Esophagus muscularis mucosa (tissue), 4 donors: ENCODE measurements at regions not wholly inside any gene's neighbourhood (a gene's known extent, or its start where the extent isn't known, plus 50 kb on each side); places are given as distances from the start of the nearest gene placed in this dataset.

ENCODE experiments used
- DNase-seq: peaks from one replicate; pipeline ENCODE4 v3.0.0-alpha.2; 2017; ENCODE audit errors: extremely low spot score
- H3K27ac ChIP-seq, 4 donors: fragments of 200-600 bp; sonication (generic); replicated peaks in 1 of 4; 1 replicate in 3 of 4; 2 replicates in 1 of 4; pipeline ENCODE4 v1.5.1; 2016 to 2019; ENCODE audit warnings: mild to moderate bottlenecking in 1 of 4
- H3K27me3 ChIP-seq, 4 donors: fragments of 200-600 bp; sonication (generic); one replicate each; pipeline versions ENCODE4 v1.5.1 to v1.6.0; 2016 to 2019
- H3K36me3 ChIP-seq, 4 donors: fragments of 200-600 bp; sonication (generic); one replicate each; pipeline ENCODE4 v1.5.1; 2016 to 2019
- H3K4me1 ChIP-seq, 4 donors: fragments of 200-600 bp; sonication (generic); one replicate each; pipeline ENCODE4 v1.5.1; 2016 to 2019
- H3K4me3 ChIP-seq, 4 donors: fragments of 200-600 bp; sonication (generic); 1 replicate in 2 of 4; 2 replicates in 2 of 4; pipeline ENCODE4 v1.5.1; 2016 to 2019; ENCODE audit warnings: mild to moderate bottlenecking in 4 of 4, moderate library complexity in 1 of 4
- H3K9me3 ChIP-seq, 4 donors: fragments of 200-600 bp; sonication (generic); 1 replicate in 3 of 4; 2 replicates in 1 of 4; pipeline ENCODE4 v1.5.1; 2016 to 2019
- EP300 ChIP-seq: sonication (generic); formaldehyde crosslinking; IDR thresholded peaks from one replicate; pipeline ENCODE4 v1.6.1; 2017; ENCODE audit warnings: antibody characterized with exemption
- POLR2A ChIP-seq: fragments of 450-650 bp; IDR thresholded peaks from one replicate; pipeline ENCODE4 v1.6.1; 2017; ENCODE audit warnings: antibody characterized with exemption, moderate library complexity, mild to moderate bottlenecking, low read depth
- POLR2AphosphoS5 ChIP-seq, 2 donors: sonication (generic); formaldehyde crosslinking; IDR thresholded peaks; one replicate each; pipeline ENCODE4 v1.6.1; 2017; ENCODE audit warnings: antibody characterized with exemption in 2 of 2
- WGBS: methylation state at CpG from one replicate; pipeline ENCODE4 v1.1.5; 2018; 5-methylcytosine and 5-hydroxymethylcytosine counted together
- intact Hi-C: fragments of 100-400 bp; cut with DNase I; formaldehyde crosslinking; loops from one replicate; pipeline ENCODE4 v1.15.1; 2023
- TF ChIP-seq, protein P1 (sequence below), 3 experiments: fragments of 200-600 bp in 2 of 3; fragments of 450-650 bp in 1 of 3; sonication (generic) in 2 of 3; IDR thresholded peaks; one replicate each; pipeline ENCODE4 v1.5.1; 2017 to 2019; ENCODE audit warnings: antibody characterized with exemption in 3 of 3, mild to moderate bottlenecking in 2 of 3, moderate library complexity in 1 of 3

DNA sequence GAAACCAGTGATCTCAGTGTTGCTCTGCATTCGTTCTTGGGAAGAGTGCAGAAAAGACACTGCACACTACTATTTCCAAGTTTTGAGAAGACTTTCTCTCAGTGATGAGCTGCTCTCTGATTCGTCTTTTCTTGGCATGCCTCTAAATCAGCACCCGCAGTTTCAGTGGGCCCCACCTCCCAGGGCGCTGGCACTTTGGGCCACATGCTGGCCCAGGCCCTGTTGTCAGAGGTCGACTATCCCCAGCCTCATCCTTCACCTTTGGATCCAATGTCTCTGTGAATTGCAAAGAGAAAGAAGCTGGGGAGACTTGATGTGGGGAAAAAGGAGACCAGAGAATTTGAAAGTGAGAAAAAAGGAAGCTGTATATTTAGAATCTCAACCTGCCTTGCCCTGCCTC is 644.1 kb upstream of the PITX2 start:
- TF ChIP-seq, protein P1, sequence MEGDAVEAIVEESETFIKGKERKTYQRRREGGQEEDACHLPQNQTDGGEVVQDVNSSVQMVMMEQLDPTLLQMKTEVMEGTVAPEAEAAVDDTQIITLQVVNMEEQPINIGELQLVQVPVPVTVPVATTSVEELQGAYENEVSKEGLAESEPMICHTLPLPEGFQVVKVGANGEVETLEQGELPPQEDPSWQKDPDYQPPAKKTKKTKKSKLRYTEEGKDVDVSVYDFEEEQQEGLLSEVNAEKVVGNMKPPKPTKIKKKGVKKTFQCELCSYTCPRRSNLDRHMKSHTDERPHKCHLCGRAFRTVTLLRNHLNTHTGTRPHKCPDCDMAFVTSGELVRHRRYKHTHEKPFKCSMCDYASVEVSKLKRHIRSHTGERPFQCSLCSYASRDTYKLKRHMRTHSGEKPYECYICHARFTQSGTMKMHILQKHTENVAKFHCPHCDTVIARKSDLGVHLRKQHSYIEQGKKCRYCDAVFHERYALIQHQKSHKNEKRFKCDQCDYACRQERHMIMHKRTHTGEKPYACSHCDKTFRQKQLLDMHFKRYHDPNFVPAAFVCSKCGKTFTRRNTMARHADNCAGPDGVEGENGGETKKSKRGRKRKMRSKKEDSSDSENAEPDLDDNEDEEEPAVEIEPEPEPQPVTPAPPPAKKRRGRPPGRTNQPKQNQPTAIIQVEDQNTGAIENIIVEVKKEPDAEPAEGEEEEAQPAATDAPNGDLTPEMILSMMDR (IDR thresholded peaks at IDR 0.05), result no peak
- no peak for TF ChIP-seq POLR2AphosphoS5 (IDR thresholded peaks at IDR 0.05)
- no peak for TF ChIP-seq POLR2A
- no peak for TF ChIP-seq EP300
- no peak overlapping the region for H3K4me3 ChIP-seq
- H3K27ac ChIP-seq, result no peak overlapping the region
- intact Hi-C loops, result no loop called here
- H3K9me3 ChIP-seq, result no peaks in the 10 kb centered on the region
- H3K27me3 ChIP-seq, result no peaks in the 10 kb centered on the region
- H3K36me3 ChIP-seq, result no peaks in the 10 kb centered on the region
- peaks cover 0 to 10% (median 4%) of the 10 kb centered on the region in 4 donors for H3K4me1 ChIP-seq
- 70% methylated on average over 5 of the region's 5 CpGs for WGBS
- no peak for DNase-seq

DNA sequence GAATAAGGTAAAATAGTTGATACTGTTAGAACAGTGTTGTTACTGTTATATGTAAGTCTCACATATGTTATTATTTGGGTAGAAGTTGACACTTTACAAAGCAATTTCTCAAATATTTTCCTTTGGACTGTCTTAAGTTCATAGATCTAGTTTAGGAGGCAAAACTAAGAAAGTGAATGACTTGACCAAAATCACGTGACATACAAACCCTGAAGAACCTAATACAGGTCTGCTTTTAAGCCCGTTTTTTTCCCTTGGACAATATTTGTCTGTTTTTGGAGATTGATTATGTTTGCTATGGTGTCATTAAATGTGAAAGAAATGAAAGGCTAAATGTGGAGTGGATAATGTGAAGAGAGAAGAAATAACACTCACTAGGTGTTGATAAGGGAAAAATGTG is 644.9 kb upstream of the PITX2 start:
- peaks cover 0 to 10% (median 4%) of the 10 kb centered on the region in 4 donors for H3K4me1 ChIP-seq
- no peaks in the 10 kb centered on the region for H3K9me3 ChIP-seq
- H3K27me3 ChIP-seq, result no peaks in the 10 kb centered on the region
- DNase-seq, result no peak
- no peak overlapping the region for H3K27ac ChIP-seq
- H3K4me3 ChIP-seq, result no peak overlapping the region
- TF ChIP-seq POLR2AphosphoS5 (IDR thresholded peaks at IDR 0.05) (no peak), POLR2A (no peak), EP300 (no peak)
- TF ChIP-seq, protein P1 (IDR thresholded peaks at IDR 0.05), result no peak
- H3K36me3 ChIP-seq, result no peaks in the 10 kb centered on the region
- intact Hi-C loops, result no loop called here
- 85% methylated on average over 2 of the region's 2 CpGs for WGBS

DNA sequence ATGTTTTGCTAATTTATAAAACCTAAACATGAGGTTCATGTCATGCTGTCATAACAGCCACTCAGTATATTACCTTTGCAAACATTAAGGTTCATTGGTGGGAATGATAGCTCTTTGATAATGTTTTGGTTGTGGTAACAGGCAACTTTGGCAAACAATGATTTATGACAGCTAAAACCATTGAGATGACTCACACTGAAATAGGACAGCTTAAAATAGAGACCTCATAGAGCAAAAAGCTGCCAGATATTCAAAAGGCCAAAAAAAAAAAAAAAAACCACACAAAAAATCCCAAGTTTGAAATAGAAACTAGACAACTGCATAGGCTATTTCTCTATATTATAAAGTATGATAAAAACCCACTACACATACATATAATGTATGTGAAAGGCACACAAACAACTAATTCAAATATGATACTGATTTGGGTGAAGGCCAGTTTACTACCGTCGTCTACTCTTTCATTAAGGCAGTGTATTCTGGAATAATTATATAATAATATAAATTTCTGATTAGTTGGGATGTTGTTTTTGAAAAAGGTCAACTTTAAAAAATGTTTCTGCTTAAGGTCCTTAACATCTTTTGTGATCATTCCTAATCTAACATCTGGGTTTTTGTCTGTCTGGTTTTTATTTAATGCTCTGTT is 646.0 kb upstream of the PITX2 start:
- no peak overlapping the region for H3K27ac ChIP-seq
- H3K9me3 ChIP-seq, result no peaks in the 10 kb centered on the region
- no peak for DNase-seq
- H3K4me3 ChIP-seq, result no peak overlapping the region
- H3K4me1 ChIP-seq, result peaks cover 0 to 10% (median 4%) of the 10 kb centered on the region in 4 donors
- H3K36me3 ChIP-seq, result no peaks in the 10 kb centered on the region
- 26% methylated on average over 2 of the region's 2 CpGs for WGBS
- no peaks in the 10 kb centered on the region for H3K27me3 ChIP-seq
- TF ChIP-seq POLR2AphosphoS5 (IDR thresholded peaks at IDR 0.05) (no peak), POLR2A (no peak)
- intact Hi-C loops, result no loop called here

DNA sequence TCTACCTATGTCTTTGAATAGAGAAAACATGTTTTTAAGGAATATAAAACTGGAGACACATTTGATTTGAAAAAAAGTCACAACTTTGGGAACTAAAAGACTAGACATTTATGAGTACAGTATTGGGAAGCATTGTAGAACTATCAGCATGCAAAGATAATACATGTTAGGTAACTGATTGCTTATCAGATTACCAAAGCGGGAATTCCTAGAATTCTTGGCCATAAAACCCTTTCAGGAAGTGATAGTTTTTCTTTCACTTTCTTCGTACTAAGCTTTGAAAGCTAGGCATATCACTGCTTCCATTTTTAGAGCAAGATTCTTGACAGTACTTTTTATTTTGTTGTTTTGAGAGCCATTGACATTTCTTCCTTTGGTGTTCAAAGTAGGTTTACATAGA is 646.6 kb upstream of the PITX2 start:
- Histone ChIP-seq H3K9me3 (no peaks in the 10 kb centered on the region), H3K27me3 (no peaks in the 10 kb centered on the region), H3K36me3 (no peaks in the 10 kb centered on the region), H3K27ac (no peak overlapping the region), H3K4me3 (no peak overlapping the region), H3K4me1 (peaks cover 0 to 10% (median 4%) of the 10 kb centered on the region in 4 donors)
- intact Hi-C loops, result no loop called here
- WGBS, result 57% methylated on average over 2 of the region's 2 CpGs
- TF ChIP-seq EP300 (no peak), POLR2A (no peak), POLR2AphosphoS5 (IDR thresholded peaks at IDR 0.05) (no peak)
- TF ChIP-seq, protein P1 (IDR thresholded peaks at IDR 0.05), result no peak
- no peak for DNase-seq

DNA sequence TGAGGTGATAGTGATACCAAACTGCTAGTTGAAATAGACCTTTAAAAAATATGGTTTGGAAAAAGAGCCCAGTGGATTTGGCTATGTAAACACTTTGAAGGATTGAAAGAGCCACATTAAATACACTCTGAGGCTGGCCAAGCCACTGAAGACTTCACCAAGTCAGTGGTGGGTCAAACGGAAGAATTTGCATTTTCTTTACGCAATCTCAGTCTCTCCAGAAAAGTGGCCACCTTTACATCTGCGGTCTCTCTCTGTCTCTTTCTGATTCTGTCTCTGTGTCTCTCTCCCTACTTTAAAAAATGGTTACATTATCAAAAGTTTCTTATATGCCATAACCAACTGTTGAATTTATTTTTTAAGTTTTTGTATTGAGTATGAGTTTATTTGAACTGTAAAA is 651.2 kb upstream of the PITX2 start:
- Histone ChIP-seq H3K27ac (no peak overlapping the region), H3K4me3 (no peak overlapping the region), H3K9me3 (no peaks in the 10 kb centered on the region), H3K4me1 (peaks cover 0 to 5% (median 3%) of the 10 kb centered on the region in 4 donors), H3K36me3 (no peaks in the 10 kb centered on the region), H3K27me3 (no peaks in the 10 kb centered on the region)
- DNase-seq, result no peak
- WGBS, result 85% methylated on average over 3 of the region's 3 CpGs
- TF ChIP-seq EP300 (no peak), POLR2A (no peak), POLR2AphosphoS5 (IDR thresholded peaks at IDR 0.05) (no peak)
- TF ChIP-seq, protein P1 (IDR thresholded peaks at IDR 0.05), result no peak
- intact Hi-C loops, result no loop called here
